GM21717 (cell line): ENCODE measurements at regions not wholly inside any gene's neighbourhood (a gene's known extent, or its start where the extent isn't known, plus 50 kb on each side); places are given as distances from the start of the nearest gene placed in this dataset.

Experiments
- ATAC-seq: cut with Tn5 transposase; IDR thresholded peaks from one replicate; pipeline ENCODE4 v1.9.1; 2021; ENCODE audit warnings: mild to moderate bottlenecking, moderate library complexity; ENCODE audit not compliant: unreplicated experiment

DNA sequence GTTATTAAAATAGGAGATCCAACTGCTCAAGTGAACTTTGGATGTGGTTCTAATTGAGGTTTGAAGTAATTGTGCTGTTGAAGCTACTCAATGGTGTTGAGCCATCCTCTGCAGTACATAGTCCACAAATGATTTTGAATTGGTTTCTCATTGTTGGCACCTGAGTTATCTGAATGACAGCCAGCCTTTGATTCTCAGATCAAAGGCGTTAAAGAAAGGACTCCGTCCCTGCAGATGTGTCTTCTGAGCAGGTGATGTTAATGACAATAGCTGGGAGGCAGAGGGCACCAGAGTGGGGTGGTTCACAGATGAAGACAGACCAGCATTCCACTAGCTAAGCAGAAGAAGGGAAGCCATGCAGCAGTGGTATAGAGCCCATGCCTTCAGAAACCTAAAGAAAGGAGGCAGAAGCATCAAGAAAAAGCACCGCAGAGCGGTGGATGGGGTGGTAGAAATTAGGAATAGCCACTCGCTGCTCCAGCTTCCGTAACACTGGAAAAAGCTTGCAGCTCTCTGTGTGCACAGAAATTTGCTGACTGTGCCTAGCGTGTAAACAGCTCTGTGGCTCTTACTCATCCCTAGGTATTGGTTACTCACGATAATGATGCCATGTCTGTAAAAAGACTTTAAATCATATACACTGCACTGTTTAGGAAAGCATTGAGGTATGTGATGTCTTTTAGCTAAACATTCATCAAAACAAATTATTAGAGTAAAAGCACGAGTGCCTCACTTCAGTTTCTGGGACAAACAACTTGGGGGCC is 79.2 kb upstream of the CLCN4 start:
- ATAC-seq, result no peak

DNA sequence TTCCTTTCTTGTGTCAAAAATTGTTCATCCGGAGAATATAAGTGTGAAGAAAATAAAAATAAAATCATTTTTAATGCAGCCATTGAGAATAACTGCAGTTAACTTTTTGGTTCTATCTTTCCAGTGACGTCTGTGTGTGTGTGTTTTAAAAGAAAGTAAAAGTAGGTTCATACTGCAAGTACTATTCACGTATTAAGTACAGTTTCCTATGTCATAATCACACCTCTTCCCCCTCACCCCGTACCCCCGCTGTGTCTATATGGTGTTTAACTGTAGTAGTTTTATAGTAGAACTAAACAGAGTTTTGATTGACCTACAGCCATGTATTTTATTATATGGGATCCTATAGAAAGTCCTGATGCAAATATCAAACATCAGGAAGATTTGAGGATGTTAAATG is 78.5 kb upstream of the CLCN4 start:
- ATAC-seq, result no peak

DNA sequence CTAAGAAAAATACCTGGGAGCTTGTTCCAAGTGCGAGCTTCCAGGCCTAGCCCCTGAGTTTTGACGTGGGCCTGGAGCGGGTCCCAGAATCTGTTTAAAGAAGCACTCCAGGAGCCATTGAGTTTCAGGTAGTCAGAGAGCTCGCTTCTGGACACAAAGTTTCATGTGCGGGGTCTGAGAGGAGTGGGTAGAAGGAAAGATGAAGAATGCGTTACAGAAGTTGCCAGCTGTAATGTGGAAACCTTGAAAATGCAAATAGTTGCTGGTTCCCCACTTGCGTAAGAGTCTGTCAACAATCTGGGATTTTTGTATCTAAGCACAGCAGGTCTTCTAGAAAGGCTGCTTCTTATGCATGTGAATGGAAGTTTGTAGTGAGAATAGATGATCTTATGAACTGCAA is 77.5 kb upstream of the CLCN4 start:
- no peak for ATAC-seq

DNA sequence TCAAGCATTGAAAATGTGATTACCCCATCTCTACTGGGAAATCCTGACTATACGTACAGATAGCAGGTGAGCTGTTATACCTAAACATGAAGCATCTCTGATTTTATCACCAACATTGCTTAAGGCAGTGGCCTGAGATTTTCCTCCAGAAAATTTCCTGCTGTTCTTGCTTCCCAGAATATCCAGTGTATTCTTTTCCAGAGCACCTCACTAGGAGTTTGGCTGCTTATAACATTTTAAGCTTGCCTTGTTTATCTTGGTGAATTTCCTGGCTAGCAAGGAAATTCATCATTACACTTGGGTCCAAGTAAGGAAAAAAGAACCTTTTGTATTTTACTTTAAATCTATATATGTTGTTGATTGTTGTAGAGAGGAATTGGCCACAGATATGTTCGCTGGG is 73.0 kb upstream of the CLCN4 start:
- no peak for ATAC-seq

DNA sequence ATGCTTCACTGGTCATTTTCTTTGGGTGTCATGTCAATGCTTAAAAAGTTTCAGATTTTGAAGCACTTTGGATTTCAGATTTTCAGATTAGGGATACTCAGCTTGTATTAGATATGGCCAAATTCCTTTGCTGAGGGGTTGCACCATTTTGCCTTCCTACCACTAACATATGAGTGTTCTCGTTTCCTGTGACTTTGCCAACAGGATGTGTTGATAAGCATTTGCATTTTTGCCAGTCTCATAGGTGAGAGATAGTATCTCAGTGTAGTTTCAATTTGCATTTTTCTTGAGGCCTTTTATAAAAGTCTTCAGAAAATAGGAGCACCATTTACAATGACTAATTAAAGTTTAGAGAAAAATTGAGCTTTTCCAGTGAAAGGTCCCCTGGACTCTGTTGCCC is 71.6 kb upstream of the CLCN4 start:
- ATAC-seq, result peak; percentile 45

DNA sequence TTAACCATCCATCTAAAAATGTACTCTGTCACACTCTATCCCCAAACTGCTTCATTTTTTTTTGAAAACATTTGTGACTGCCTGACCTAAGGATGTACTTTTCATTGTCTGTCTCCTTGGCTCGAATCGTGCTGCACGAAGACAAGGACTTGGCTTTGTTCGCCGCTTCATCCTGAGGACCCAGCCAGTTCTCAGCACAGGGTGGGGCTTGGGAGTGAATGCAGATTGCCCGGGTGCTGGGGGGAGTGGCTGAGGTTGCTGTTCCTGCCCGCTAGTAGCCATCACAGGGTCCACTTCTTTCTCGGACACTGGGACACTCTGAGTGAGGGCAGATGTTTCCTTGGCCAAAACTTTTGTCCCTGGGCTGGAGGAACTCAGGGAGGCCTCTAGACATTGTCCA is 70.1 kb upstream of the CLCN4 start:
- ATAC-seq, result no peak

DNA sequence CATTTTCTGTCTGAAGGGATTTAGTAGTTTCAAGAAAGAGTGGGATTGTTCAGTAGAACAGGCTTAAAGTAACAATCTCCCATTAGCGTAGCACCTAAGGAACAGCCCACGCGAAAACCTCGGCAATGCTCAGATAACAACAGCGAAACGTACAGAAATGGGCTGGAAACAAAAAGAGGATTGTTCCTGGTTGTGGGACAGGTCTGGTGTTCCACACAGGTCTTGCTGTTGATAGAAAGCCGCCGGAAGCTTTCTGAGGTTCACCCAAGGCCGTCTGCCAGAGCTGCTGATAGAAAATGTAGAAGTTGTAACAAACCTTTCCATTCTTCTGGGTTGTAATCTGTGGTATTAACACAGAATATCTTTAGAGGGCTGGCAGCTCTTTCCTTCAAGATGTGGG is 69.4 kb upstream of the CLCN4 start:
- no peak for ATAC-seq

DNA sequence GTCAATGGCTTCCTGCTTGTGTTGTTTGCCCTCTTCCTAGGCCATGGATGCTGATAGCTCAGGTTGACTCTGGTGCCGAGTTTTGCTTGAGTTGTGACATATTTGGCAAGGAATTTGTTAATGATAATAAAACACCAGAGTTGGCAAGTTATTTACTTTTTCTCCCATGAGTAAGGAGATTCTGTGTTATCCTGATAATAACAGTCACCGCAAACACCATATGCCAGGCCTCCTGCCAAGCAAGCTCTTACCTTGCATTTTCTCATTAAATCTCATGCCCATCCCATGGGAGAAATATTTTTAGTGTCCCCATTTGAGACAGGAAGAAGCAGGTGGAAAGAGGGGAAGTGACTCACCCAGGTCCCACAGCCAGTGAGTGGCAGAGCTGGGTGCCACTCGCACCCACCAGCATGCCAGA is 67.4 kb upstream of the CLCN4 start:
- ATAC-seq, result no peak

DNA sequence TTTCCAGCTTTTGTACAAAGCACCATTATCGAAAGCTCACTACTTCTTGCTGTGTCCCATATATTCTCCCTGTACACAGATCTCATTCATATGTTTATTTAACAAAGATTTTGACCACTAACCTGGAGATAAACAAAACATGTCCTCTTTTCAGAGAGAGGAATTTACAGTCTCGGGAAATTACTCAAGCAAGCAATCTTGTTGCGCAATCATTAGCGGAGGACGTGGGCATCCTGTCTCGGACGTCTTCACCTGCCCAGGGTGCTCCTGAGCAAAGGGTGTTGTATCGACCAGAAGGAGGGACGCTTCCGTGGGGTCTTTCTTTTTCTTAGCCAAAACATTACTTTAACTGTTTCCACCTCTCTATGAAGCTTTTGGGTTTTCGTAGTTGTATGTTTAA is 66.5 kb upstream of the CLCN4 start:
- ATAC-seq, result no peak

DNA sequence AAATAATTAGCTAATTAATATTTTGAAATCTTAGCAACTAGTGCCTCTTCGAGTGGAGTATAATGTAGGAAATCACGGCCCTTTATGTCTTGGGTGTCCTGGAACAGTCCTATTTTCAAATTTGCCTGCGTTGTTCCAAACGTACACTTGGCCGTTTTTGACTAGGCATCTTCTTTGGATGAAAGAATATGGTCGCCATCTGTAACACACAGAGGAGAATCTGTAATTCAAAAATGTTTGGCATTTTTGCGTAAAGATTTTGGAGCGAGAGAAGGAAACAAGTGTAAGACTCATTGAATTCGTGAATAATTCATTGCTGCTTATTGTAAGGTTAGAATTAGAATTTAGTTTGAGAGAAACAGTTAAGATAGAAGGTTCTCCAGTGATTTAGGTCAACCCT is 61.5 kb upstream of the CLCN4 start:
- ATAC-seq, result no peak

DNA sequence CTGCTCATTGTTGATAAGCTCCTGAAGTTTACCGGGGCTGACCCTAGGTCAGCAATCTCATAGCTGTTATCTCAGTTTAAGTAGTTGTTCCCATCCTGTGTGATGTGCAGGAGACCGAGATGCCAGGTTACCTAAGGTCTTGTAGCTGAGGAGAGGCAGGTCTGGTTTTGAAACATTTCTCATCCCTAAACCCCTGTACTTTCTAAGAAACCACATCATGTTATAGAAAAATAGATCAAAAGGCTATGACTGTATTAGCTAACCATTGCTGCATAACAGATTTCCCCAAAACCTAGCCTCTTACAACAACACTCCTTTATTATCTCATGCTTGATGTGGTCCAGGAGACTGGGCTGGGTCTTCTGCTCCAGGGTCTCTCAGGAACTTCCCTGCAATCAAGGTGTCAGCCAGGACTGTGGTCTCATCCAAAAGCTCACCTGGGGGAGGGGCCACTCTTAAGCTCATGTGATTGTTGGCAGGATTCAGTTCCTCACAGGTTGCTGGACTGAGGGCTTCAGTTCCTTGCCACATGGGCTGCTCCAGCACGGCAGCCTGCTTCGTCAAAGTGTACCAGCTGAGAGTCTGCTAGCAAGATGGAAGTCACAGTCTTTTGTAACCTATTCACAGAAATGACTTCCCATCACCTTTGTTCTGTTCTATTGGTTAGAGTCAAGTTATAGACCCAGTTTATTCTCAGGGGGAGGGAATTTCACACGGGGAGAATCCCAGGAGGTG is 60.9 kb upstream of the CLCN4 start:
- ATAC-seq, result no peak

DNA sequence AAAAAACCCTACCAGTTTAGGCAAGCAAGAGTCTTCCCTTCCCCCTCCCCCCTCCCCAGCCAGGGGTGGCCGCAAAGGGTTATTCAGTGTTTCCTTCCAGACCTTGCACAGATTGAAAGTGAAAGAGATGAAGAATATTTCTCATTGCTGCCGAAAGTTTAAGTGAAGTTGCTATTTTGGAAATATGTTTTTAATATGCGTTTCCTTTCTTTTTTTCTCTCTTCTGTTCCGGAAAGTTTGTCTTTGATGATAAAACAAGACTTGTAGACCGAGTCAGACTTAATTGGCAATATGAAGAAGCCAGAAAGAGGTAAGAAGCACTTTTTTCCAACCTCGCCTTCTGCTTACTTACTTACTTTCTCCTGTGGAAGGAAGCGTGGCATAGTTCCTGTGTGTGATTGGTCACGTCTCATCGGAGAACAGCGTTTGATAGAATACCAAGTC is 58.5 kb upstream of the CLCN4 start:
- ATAC-seq, result peak; percentile 87

DNA sequence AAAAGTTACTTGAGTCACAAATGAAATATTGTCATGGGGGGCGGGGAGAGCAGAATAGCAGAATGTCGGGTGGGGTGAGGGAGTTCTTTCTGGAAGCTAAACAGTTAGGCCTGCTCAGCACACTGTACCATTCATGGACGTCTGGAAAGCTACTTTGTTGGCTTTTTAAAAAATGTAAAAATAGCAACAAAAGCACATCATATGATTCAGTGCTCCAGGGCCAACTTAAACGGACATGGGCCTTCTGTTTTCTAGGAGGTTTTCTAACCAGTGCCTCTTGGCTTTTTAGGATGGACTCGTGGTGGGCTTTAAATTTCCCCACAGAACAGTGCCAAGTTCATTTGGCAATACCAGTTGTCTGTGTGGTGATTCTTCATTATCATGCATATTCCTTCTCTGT is 57.4 kb upstream of the CLCN4 start:
- no peak for ATAC-seq

DNA sequence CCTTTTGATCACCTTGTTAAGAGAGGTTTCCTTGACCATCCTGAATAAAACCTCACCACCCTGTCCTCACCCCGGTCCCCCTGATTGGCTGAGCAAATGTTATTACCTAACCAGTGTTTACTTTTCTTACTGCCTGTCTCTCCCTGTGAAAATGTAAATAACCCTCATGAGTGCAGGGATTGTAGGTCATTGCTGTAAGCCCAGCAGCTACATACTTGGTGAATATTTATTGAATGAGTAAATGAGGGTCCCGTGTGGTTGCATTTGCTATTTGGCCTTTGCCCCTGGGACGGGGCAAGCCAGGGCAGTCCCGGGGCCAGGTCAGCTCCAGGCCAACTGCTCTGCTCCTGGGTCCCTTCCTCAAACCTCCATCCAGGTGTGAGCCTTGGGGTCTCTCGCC is 55.5 kb upstream of the CLCN4 start:
- ATAC-seq, result no peak

DNA sequence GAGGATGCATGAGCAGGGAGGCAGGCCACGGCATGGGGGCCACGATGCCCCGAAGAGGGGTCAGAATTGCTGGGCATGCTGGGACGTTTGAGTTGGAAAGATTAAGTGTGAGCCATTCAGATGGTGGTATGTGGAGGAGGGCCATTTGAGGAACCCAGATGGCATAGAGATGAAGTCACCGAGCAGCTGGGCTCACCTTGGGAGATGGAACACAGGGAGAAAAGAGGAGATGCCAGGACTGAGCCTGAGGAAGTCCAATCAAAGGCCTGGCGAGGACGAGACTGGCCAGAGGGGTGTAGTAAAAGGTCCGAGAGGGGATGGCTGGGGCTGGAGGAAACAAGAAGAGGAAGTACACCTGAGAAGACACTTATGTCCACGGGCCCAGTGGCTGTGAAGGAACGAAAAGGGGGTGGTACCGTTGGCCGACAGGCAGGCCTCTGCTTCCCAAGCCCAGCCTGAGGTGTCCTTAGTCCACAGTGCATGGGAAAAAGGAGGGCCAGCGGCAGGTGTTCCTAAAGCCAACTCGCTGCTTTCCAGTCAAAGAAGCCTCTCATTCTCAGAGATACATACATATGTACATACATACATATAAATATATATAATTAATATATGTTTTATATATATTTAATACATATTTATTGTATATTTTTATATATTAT is 54.6 kb upstream of the CLCN4 start:
- ATAC-seq, result no peak

DNA sequence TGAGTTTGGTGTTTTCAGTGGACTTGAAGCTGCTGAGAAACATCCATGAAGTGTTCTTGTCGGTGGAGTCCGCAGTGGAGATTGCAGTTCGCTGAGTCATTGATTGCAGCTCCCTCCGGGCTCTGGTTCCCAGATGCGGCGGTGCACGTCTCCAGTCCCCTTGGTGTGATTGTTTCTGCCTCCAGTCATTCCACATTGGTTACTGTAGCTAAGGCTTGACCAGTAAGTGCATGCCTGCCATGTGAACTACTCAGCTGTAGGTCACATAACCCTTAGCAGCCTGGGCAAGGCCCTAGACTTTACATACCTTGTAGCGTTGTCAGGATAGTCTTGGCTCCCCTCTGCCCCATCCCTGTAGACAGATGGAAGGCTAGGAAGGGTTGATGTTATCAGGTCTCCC is 53.8 kb upstream of the CLCN4 start:
- no peak for ATAC-seq

DNA sequence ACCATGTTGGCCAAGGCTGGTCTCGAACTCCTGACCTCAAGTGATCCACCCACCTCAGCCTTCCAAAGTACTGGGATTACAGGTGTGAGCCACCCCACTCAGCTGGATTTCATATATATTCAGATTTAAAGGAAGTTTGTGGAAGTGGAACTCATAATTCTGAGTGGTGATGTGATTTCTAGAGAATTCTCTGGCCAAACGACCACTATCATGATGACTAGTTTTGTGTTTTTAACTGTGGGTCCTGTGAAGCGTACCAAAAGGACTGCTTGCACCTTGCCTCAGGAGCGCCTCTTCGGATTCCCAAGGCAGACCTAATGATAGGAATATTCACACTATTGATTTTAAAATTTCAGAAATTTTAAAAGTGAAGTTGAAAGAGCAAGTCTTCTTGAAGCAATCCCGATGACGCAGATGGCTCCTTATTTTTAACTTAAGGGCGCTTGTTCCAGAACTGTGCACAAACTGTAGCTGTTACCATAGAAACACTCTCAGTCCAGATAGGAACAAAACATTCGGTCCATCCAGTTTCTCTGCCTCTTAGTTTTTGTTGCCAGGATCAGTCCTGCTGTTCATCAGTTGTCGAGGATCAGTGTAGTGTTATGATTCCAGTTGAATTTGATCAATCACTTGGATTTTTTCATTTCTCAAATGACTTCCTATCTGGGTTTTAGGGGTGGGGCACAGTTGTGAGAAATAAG is 51.7 kb upstream of the CLCN4 start:
- no peak for ATAC-seq

DNA sequence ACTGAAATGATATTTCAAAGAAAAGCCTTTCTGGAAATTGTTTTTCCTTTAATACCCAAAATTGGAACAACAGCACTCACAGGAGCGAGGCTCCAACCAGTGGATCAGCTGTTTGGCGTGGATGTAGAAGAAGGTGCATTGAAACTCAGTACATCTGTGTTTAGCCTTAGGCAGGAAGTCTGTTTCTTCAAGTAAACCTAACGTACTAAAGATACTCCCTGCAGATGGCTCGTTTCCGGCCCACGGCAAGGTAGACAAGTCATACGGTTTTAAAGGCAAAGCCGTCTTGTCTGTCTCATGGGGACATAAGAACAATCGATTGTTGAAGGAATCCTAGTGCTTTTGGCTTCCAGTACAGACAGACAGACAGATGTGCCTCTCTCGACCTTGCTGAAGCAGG is 50.0 kb upstream of the CLCN4 start:
- peak; percentile 39 for ATAC-seq
